Activated CD8-positive, alpha-beta memory T cell treated with anti-CD3 and anti-CD28 coated beads for 48 hours (primary cell): ENCODE measurements at regions not wholly inside any gene's neighbourhood (a gene's known extent, or its start where the extent isn't known, plus 50 kb on each side); places are given as distances from the start of the nearest gene placed in this dataset.
"Not testable (repeated sequence)": the region's sequence is repeated elsewhere in the genome, so short reads cannot be mapped to it uniquely, and the experiment has no call there.

Experiments used
- DNase-seq, 3 experiments: peaks; one replicate each; pipeline ENCODE4 v3.0.0-alpha.2; 2020; ENCODE audit warnings: low read depth in 2 of 3, low spot score in 2 of 3

- DNase-seq = no peak
Measured at GRCh38 chr4:100674976-100675375, 157.2 kb upstream of the EMCN start.

- no peak for DNase-seq
Measured at GRCh38 chr4:100657187-100657586, 139.4 kb upstream of the EMCN start.

- DNase-seq = no peak
Measured at GRCh38 chr4:100651499-100652175, 133.8 kb upstream of the EMCN start.

- DNase-seq = no peak
Measured at GRCh38 chr4:100649417-100649816, 131.6 kb upstream of the EMCN start.

- DNase-seq = no peak
Measured at GRCh38 chr4:100644150-100644549, 126.3 kb upstream of the EMCN start.

GRCh38 chr4:100641336-100641735 is 123.5 kb upstream of the EMCN start:
- DNase-seq = no peak

GRCh38 chr4:100635899-100636298 is 118.1 kb upstream of the EMCN start:
- no peak for DNase-seq

- no peak for DNase-seq
Measured at GRCh38 chr4:100633269-100633668, 115.4 kb upstream of the EMCN start.

- DNase-seq = no peak
Measured at GRCh38 chr4:100632163-100632562, 114.3 kb upstream of the EMCN start.

GRCh38 chr4:100631281-100631968 is 113.6 kb upstream of the EMCN start:
- no peak for DNase-seq

- DNase-seq = no peak
Measured at GRCh38 chr4:100630341-100630740, 112.5 kb upstream of the EMCN start.

- DNase-seq = no peak
Measured at GRCh38 chr4:100609810-100610209, 92.0 kb upstream of the EMCN start.

GRCh38 chr4:100608651-100609050 is 90.8 kb upstream of the EMCN start:
- DNase-seq = not testable (repeated sequence)

- DNase-seq = no peak
Measured at GRCh38 chr4:100605144-100605543, 87.3 kb upstream of the EMCN start.

- DNase-seq = no peak
Measured at GRCh38 chr4:100593935-100594334, 76.1 kb upstream of the EMCN start.

GRCh38 chr4:100591161-100591876 is 73.5 kb upstream of the EMCN start:
- no peak for DNase-seq

GRCh38 chr4:100590325-100590724 is 72.5 kb upstream of the EMCN start:
- no peak for DNase-seq

- no peak for DNase-seq
Measured at GRCh38 chr4:100588076-100588475, 70.3 kb upstream of the EMCN start.

- DNase-seq = no peak
Measured at GRCh38 chr4:100582146-100582545, 64.3 kb upstream of the EMCN start.

- DNase-seq = no peak
Measured at GRCh38 chr4:100581337-100581736, 63.5 kb upstream of the EMCN start.

GRCh38 chr4:100576570-100576969 is 58.7 kb upstream of the EMCN start:
- DNase-seq = no peak

GRCh38 chr4:100574607-100575006 is 56.8 kb upstream of the EMCN start:
- DNase-seq = no peak
